HG03139 (cell line): ENCODE measurements at regions not wholly inside any gene's neighbourhood (a gene's known extent, or its start where the extent isn't known, plus 50 kb on each side); places are given as distances from the start of the nearest gene placed in this dataset.

Source experiments
- ATAC-seq: cut with Tn5 transposase; IDR thresholded peaks from one replicate; pipeline ENCODE4 v1.9.1; 2021; ENCODE audit not compliant: unreplicated experiment

- ATAC-seq, result no peak
Observed at GRCh38 chr3:22451501-22451900, 700.5 kb upstream of the ZNF385D start.

DNA sequence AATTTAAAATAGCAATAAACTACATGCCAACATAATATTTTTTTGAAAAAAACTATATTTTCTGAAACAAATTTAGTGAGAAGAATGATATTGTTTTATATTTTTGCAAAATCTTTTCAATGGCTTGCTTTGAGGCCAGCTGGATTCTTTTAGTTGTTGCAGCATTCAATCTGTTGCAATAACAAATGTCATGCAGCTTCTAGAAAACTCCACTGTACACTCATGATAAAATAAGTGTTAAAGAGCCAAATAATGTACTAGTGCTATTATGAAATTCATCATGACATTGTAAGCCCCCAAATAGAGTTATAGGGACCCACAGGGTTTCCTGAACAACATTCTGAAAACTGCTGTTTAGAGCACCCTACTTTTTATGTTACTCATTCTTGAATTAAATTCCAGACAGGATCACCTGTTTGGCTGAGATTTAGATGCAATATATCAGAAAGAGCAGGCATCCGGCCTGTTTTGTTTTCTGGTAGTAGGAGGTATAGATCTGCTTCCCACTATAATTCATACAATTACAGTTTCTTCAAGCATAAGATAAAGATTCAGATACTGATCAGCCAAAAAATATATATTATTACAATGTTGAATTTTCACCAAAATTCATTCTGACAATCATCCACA is 703.0 kb upstream of the ZNF385D start:
- no peak for ATAC-seq

DNA sequence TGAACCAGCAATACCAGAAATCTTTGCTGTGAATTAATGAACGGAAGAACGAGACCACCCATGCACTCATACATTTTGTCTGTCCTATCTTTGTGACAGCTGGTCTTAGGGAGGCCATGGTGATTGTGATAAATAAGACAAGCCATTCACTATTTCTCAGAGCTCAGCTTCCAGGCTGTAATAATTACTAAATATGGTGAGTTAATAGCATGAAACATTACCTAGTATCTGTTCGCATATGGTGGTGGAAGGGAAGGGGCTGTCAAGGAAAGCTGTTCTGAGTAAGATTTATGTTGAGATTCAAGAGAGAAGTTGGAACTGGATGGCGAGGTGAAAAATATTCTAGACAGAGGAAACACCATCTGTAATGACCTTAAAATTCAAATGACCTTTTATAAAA is 719.0 kb upstream of the ZNF385D start:
- no peak for ATAC-seq

DNA sequence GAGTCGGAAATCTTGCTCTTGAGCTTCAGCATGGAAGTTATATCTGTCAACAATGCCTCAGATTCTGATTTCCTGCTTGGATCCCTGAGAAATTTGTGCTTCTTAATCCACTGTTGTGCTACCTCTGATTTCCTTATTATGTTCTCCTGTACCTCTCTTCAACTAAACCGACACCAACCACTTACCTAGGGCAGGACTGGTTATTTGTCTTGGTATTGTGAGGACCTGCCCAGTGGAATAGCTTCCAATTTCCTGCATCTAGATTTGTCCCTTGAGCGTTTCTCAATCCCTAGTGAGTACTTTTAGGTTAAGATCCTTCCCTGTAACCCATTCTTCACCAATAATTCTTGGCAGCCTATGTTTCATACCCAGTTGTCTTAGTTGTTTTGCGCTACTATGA is 720.5 kb upstream of the ZNF385D start:
- ATAC-seq, result no peak

GRCh38 chr3:22474706-22475445 is 723.9 kb upstream of the ZNF385D start:
- ATAC-seq, result no peak

- no peak for ATAC-seq
Observed at GRCh38 chr3:22475665-22476240, 724.7 kb upstream of the ZNF385D start.

DNA sequence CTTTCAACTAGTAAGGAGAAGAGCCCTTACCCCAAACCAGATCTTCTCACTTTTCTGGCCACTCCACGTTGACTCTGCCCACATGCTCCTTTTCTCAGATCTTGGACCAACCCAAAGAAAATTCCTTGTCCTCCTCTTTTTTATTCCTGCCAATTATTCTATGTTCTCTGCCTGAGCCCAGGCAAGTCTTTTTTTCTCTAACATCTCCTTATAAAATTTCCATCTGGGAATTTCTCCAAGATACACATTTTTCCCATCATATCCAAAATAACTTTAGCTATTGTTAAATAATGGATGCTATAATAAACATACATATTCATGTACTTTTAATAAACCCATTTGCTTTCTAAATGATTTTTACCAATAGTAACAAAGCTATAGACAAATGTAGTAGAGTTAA is 726.0 kb upstream of the ZNF385D start:
- ATAC-seq, result no peak

- ATAC-seq, result no peak
Observed at GRCh38 chr3:22485954-22486353, 717.2 kb upstream of the UBE2E2 start.

DNA sequence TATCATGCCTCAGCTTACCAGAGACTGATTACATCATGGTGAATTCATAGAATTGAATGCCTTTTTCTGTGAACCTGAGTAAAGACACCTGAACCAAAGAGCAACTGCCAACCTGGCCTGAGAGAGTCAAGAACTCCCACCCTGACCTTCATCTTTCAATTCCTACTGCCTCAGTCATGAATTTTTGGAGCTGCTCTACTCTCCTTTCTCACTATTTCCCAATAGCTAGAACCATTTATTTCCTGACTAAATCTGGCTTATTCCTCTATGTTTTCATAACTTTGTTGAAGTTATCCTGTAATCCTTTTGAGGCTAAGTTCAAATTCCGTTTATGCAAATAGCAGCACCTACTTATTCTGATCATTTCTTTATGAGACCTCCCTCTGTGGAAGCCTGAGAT is 712.4 kb upstream of the UBE2E2 start:
- ATAC-seq, result no peak

DNA sequence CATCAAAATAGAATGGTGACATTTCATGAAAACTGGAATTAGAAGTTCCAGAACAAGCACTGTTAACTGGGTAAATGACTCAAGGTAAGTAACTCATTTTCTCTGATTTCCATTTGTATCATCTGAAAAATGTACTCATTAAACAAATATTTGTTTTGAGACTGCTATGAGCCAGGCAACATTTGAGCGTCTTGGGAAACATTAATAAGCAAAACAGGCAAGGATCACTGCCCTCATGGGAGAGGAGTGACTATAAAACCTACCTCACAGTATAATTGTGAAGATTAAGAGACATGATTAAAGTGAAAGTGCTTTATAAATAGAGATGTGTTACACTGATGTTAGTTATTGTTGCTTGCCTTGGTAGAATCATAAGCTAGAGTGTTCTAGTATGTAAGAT is 711.8 kb upstream of the UBE2E2 start:
- ATAC-seq, result no peak

DNA sequence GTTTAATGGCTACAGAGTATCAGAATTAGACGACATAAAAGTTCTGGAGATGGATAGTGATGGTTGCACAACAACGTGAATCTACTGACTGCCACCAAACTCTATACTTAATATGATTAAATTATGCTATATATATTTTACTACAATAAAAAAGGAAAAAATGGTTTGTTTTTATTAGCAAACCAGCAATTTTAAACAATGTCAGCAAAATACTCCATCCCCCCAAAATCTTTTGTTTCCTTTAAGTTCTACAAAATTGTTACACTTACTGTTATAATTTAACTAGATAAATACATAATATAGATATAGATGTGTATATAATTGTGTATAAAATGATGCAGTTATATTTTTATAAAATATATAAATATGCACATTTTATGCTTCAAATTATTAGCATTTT is 710.8 kb upstream of the UBE2E2 start:
- no peak for ATAC-seq

- no peak for ATAC-seq
Observed at GRCh38 chr3:22495241-22495640, 707.9 kb upstream of the UBE2E2 start.

DNA sequence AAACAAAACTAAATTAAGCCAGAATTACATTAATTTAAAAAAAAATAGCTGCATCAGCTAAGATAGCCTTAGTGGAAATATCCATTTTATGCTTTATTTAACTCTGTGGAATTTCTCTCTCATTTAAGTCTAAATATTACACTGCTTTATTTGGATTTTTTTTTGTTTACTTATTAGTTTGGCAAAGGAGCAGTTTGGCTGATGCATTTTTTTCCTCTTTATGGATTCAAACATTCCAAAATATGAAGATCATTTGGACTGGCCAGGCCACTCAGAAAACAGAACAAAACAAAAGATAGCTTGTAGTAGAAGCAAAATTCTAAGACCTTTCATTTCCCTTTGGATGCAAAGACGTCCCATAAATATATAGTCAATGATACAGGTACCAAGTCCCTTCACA is 707.3 kb upstream of the UBE2E2 start:
- no peak for ATAC-seq

- no peak for ATAC-seq
Observed at GRCh38 chr3:22496641-22497040, 706.5 kb upstream of the UBE2E2 start.

DNA sequence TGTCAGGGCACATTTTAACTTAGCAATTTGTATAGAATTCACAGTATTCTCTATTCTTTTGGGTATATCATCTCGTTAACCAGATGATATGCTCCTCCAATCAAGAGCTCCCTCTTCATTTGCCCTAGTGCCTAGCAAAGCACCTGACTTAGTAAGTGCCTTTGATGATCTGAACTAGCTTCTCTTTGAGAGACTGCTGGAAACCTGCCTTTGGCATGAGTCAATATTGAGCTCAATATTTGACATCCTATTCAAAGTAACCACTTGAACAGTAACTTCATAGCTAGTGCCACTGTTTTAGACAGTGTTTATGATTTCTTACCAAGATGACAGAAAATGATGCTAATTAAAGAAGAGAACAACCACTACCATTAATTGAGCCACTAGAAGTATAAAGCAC is 696.3 kb upstream of the UBE2E2 start:
- no peak for ATAC-seq

DNA sequence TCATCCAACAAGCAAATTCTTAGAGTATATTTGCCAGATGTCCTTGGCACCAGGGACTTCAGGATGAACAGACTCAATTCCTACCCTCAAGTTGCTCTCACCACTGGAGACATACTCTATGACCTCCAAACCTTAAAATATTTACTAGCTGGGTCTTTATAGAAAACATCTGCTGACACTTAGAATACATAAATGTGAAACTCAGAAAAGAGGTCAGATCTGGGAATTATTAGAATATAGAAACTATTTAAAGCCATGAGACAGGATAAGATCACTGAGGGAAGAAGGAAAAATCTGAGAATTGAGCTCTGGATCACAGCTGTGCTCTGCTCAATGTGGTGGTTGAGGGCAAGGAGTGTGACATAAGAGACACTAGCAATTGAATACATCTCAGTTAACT is 695.4 kb upstream of the UBE2E2 start:
- no peak for ATAC-seq

DNA sequence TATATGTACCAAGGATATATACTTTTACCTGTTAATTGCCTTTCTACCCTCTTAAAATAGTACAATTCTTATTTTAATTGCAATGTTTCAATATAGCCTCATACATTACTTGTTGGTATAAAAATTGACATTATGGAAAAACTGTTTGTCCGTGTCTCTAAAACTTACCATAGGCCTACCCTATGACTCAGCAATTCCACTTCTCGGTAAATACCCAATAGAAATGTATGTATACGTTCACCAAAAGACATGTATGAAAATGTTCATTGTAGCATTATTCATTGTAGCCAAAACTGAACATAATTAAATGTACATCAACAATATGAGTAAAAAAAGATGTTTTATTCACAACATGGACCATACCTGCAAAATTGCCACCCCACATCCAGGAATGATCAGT is 679.2 kb upstream of the UBE2E2 start:
- no peak for ATAC-seq

GRCh38 chr3:22526266-22526837 is 676.8 kb upstream of the UBE2E2 start:
- ATAC-seq, result no peak

DNA sequence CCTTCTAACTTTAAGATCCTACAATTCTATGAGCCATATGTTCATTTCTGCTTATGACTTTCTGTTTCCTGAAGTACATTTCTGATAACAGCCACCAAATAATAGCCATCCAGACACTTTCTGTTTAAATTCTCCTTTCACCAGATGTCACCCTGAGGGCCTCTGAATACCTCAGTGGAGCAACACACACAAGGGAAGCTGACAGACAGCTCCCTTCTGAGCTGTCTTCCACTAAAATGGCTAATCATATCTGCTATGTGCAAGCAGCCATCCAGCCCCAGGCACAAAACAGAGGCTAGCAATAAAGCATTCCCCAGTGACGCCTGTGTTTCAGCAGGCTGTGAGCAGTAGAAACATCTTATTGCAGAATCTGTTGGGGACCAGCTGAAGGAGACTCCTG is 666.6 kb upstream of the UBE2E2 start:
- no peak for ATAC-seq

GRCh38 chr3:22537560-22537959 is 665.6 kb upstream of the UBE2E2 start:
- no peak for ATAC-seq

DNA sequence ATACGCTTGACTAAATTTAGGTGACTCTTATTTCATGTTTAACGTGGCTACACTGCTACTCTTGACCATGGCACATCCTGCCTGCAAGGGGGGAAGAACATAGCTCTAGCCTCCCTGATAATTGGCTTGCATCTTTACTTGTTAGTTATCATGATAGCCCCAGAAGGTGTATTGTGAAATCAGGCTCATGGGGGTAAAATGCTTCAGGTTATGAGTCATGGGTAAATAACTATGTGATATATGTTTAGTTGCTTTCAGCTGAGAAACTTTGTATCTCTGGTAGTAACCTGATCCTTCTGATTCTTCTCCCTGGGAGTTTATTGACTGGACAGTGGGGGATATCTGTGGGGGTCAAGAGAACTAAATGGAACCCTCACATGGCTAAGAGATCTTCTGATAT is 660.8 kb upstream of the UBE2E2 start:
- no peak for ATAC-seq

DNA sequence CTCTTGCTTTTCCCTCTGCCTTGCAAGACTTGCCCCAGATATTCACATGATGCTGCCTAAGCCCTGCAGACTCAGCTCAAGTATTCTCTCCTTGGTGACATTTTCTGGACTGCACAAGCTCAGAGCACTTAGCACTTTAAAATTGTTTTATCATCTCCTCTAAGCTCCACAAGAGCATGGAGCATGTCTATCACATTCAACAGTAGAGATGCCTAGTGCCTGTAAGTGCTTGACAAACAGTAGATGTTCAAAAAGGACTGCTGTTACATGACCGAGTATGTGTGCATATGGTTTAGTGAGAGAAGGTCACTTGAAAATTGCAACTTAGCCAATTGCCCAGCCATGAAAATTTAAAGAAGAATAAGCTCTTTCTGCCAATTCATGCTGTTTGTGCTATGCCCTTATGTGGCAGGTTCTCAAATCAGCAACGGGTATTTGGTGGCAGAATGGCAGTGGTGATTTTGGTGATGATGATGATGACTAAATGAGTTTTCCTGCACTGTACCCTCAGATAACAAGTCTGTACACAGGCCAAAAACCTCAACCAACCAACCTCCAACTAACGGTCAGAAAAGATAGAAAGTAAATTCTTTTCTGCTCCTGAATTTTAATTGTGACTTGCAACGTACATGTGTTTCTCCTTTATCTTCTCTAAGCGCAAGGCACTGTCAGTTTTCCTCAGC is 647.2 kb upstream of the UBE2E2 start:
- ATAC-seq, result no peak
